ENCODE measurements at regions not wholly inside any gene's neighbourhood (a gene's known extent, or its start where the extent isn't known, plus 50 kb on each side); places are given as distances from the start of the nearest gene placed in this dataset.

GRCh38 chr2:21288739-21289520 lies 165.2 kb downstream of the TDRD15 start:
- DNase-seq (ENCODE audit: low read depth in 2 of 2): no peak
- no peaks in the 10 kb centered on the region for H3K27me3 ChIP-seq (ENCODE audit: control insufficient read depth, insufficient read depth, low read length)
- no peak overlapping the region for H3K27ac ChIP-seq (ENCODE audit: insufficient read depth, low read length)
- no peaks in the 10 kb centered on the region for H4K20me1 ChIP-seq (ENCODE audit: control insufficient read depth, extremely low read depth, insufficient read depth, low read length)
- TF ChIP-seq EZH2 (IDR thresholded peaks at IDR 0.05; ENCODE audit: low read length, missing control alignments) (no peak), CTCF (conservative IDR thresholded peaks at IDR 0.05 in 1 of 2, IDR thresholded peaks at IDR 0.05 in 1 of 2; ENCODE audit: low read depth in 1 of 2, low read length in 2 of 2) (no peak)
- no peaks in the 10 kb centered on the region for H3K9me3 ChIP-seq (ENCODE audit: control insufficient read depth, insufficient read depth, low read depth, low read length)
- no peaks in the 10 kb centered on the region for H3K4me1 ChIP-seq (ENCODE audit: control insufficient read depth, extremely low read depth, insufficient read depth, low read length)
- no peak overlapping the region for H3K4me3 ChIP-seq (replicated peaks in 1 of 4; ENCODE audit: control extremely low read depth in 1 of 4, insufficient read depth in 1 of 4, low read depth in 3 of 4, low read length in 4 of 4)
- H3K79me2 ChIP-seq (ENCODE audit: control insufficient read depth, insufficient read depth, low read length): no peaks in the 10 kb centered on the region
- no peak overlapping the region for H3K4me2 ChIP-seq (ENCODE audit: extremely low read depth, insufficient read depth, low read length)
- no peak overlapping the region for H3K9ac ChIP-seq (ENCODE audit: insufficient read depth, low read length)
- no peaks in the 10 kb centered on the region for H3K36me3 ChIP-seq (ENCODE audit: control insufficient read depth, insufficient read depth, low read length)
- H2AFZ ChIP-seq (ENCODE audit: low read length): no peak overlapping the region

- H3K9me3 ChIP-seq (ENCODE audit: control insufficient read depth, insufficient read depth, low read depth, low read length): no peaks in the 10 kb centered on the region
- no peak overlapping the region for H3K9ac ChIP-seq (ENCODE audit: insufficient read depth, low read length)
- no peaks in the 10 kb centered on the region for H3K79me2 ChIP-seq (ENCODE audit: control insufficient read depth, insufficient read depth, low read length)
- H3K4me3 ChIP-seq (replicated peaks in 1 of 4; ENCODE audit: control extremely low read depth in 1 of 4, insufficient read depth in 1 of 4, low read depth in 3 of 4, low read length in 4 of 4): no peak overlapping the region
- no peaks in the 10 kb centered on the region for H3K4me1 ChIP-seq (ENCODE audit: control insufficient read depth, extremely low read depth, insufficient read depth, low read length)
- H3K27ac ChIP-seq (ENCODE audit: insufficient read depth, low read length): no peak overlapping the region
- H3K36me3 ChIP-seq (ENCODE audit: control insufficient read depth, insufficient read depth, low read length): no peaks in the 10 kb centered on the region
- H3K4me2 ChIP-seq (ENCODE audit: extremely low read depth, insufficient read depth, low read length): no peak overlapping the region
- TF ChIP-seq CTCF (conservative IDR thresholded peaks at IDR 0.05 in 1 of 2, IDR thresholded peaks at IDR 0.05 in 1 of 2; ENCODE audit: low read depth in 1 of 2, low read length in 2 of 2) (no peak), EZH2 (IDR thresholded peaks at IDR 0.05; ENCODE audit: low read length, missing control alignments) (no peak)
- no peaks in the 10 kb centered on the region for H4K20me1 ChIP-seq (ENCODE audit: control insufficient read depth, extremely low read depth, insufficient read depth, low read length)
- no peak overlapping the region for H2AFZ ChIP-seq (ENCODE audit: low read length)
- no peak for DNase-seq (ENCODE audit: low read depth in 2 of 2)
- H3K27me3 ChIP-seq (ENCODE audit: control insufficient read depth, insufficient read depth, low read length): no peaks in the 10 kb centered on the region
Measured at GRCh38 chr2:21289551-21289950, 165.8 kb downstream of the TDRD15 start.

GRCh38 chr2:21289989-21290388 lies 166.2 kb downstream of the TDRD15 start:
- DNase-seq (ENCODE audit: low read depth in 2 of 2): peak in 1 of 2 donors; percentile 8
- Histone ChIP-seq H3K9me3 (ENCODE audit: control insufficient read depth, insufficient read depth, low read depth, low read length) (no peaks in the 10 kb centered on the region), H3K4me2 (ENCODE audit: extremely low read depth, insufficient read depth, low read length) (no peak overlapping the region), H3K4me3 (replicated peaks in 1 of 4; ENCODE audit: control extremely low read depth in 1 of 4, insufficient read depth in 1 of 4, low read depth in 3 of 4, low read length in 4 of 4) (no peak overlapping the region), H3K36me3 (ENCODE audit: control insufficient read depth, insufficient read depth, low read length) (no peaks in the 10 kb centered on the region), H4K20me1 (ENCODE audit: control insufficient read depth, extremely low read depth, insufficient read depth, low read length) (no peaks in the 10 kb centered on the region), H3K27ac (ENCODE audit: insufficient read depth, low read length) (no peak overlapping the region), H3K4me1 (ENCODE audit: control insufficient read depth, extremely low read depth, insufficient read depth, low read length) (no peaks in the 10 kb centered on the region), H3K9ac (ENCODE audit: insufficient read depth, low read length) (no peak overlapping the region), H3K79me2 (ENCODE audit: control insufficient read depth, insufficient read depth, low read length) (no peaks in the 10 kb centered on the region), H2AFZ (ENCODE audit: low read length) (no peak overlapping the region), H3K27me3 (ENCODE audit: control insufficient read depth, insufficient read depth, low read length) (no peaks in the 10 kb centered on the region)
- no peak for TF ChIP-seq EZH2 (IDR thresholded peaks at IDR 0.05; ENCODE audit: low read length, missing control alignments)
- TF ChIP-seq CTCF (conservative IDR thresholded peaks at IDR 0.05 in 1 of 2, IDR thresholded peaks at IDR 0.05 in 1 of 2; ENCODE audit: low read depth in 1 of 2, low read length in 2 of 2): no peak
